ENCODE measurements at regions not wholly inside any gene's neighbourhood (a gene's known extent, or its start where the extent isn't known, plus 50 kb on each side); places are given as distances from the start of the nearest gene placed in this dataset.

DNA sequence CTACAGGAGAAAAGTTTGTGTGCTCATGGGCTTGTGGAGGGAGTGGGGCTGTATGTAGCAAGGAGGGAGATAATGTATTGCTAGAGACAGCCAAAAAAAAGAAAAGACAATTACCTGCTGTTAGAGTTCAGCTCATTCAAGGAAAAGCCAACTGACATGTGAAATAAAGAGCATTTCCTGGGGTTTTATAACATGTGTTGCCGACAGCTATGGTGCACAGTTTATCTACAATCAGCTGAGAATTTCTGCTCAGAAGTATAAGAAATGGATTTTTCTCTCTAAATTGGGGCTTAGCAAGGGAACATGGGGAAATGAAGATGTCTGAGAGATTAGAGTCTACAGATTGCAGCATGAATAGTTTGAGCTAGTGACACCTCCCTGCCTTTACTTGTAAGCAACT is 674.1 kb downstream of the SUCLG1 start:
- DNase-seq: no peak

- no peak for DNase-seq
These were observed 674.8 kb downstream of the SUCLG1 start for GRCh38 chr2:83784315-83784714.

DNA sequence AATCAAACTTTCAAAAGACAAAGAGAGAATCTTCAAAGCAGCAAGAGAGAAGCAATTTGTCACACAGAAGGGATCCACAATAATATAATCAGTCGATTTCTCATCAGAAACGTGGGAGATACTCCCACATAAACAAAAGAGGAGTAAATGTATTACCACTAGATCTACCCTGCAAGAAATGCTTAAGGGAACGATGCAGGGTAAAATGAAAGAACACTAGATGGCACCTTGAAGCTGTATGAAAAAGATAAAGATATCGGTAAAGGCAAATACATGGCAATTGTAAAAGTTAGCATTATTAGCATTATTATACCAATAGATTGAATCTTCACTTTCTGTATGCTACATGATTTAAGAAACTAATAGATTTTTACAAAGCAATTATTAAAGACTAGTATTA is 677.0 kb downstream of the SUCLG1 start:
- no peak for DNase-seq

DNA sequence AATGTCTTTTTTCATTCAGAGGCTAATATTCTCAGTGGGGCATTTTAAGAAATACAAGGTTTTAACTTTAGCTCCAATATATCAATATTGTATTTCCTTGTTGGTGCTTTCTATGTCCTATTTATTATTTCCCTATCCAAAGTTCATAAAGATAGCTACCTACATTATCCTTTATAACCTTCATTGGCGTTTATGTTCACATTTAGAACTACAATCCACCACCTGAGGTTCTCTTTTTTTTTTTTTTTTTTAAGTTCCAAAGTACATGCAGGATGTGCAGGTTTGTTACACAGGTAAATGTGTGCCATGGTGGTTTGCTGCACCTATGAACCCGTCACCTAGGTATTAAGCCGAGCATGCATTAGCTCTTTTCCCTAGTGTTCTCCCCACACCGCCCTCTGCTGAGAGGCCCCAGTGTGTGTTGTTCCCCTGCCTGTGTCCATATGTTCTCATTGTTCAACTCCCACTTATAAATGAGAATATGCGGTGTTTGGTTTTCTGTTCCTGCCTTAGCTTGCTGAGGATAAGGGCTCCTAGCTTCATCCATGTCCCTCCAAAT is 694.6 kb downstream of the SUCLG1 start:
- no peak for DNase-seq

DNA sequence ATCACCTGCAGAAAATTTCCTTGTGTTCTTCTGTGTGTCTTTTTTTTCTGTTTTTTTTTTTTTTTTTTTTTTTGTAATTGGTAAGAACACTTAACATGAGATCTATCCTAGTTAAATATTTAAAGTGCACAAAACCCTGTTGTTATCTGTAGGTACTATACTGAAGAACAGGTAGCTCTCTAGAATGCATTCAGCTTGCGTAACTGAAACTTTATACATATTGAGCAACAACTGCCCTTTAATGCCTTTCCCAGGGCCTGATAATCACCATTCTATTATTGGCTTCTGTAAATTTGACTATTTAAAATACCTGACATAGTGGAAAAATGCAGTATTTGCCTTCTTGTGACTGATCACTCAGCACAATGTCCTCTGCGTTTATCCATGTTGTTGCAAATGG is 701.8 kb downstream of the SUCLG1 start:
- DNase-seq: no peak

DNA sequence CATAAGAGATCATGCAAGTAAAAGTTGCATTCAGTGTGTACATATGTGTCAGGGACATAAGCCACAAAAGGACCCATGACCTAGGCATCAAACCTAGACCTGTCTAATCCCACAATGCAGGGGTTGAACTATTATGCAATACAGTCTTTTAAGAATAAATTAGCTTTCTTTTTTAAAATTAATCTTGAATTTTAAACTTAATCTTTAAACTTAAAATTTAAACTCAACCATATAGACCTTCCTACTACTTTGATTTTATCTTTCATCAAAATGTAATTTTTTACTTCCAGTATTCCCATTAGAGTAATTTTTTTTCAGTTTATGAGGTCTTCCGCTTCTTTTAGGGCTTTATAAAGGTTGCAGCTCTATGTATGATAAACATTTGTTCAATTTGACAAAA is 702.9 kb downstream of the SUCLG1 start:
- no peak for DNase-seq

- no peak for DNase-seq
These were observed 711.9 kb downstream of the SUCLG1 start for GRCh38 chr2:83747141-83747540.

GRCh38 chr2:83744855-83745254 is 714.2 kb downstream of the SUCLG1 start:
- DNase-seq: no peak

DNA sequence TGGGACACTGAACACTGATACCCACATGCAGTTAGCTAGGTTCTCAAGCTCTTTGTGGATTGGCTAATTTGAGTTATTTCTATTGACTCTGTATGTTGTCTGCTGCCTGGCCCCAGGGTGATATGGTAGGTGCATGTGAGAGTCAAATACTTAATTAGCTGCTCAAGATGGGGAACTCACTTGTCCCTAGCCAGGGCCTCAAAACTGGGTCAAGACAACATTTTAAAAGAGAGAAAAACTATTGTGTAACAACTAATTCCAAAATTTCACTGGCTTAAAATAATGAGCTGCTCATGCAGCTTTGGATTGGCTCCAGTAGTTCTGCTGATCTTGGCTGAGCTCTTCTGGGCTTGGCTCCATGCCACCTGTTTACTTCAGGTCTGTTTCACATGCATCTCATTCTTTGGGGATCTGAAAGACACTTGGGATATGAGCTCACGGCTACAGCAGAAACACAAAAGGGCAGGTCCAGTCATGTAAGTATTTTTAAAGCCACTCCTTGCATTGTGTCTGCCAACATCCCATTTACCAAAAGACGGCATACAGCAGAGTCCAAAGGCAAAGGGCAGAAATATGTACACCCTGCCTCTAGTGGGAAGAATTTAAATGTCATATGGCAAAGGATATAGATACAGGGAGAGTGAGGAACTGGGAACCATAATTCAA is 716.8 kb downstream of the SUCLG1 start:
- DNase-seq: no peak

DNA sequence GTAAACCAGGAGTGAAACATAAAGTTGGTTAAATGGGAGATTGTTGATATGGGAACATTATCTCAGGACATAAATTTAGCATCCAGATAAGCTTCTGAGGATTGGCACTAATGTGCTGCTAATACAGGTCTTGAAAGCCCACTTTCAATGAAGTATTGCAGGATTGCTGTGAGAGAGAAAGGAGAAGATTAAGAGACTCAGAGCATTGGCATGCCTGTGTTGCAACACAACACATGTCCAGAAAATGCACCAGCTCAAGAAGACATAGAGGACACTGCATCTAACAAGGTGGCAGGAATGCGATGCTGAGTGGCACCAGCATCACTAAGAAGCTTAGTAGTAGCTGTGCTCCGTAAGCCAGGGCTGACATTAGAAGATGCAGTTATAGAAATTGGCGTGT is 728.9 kb downstream of the SUCLG1 start:
- no peak for DNase-seq

- no peak for DNase-seq
These were observed 733.3 kb downstream of the SUCLG1 start for GRCh38 chr2:83725735-83726134.

DNA sequence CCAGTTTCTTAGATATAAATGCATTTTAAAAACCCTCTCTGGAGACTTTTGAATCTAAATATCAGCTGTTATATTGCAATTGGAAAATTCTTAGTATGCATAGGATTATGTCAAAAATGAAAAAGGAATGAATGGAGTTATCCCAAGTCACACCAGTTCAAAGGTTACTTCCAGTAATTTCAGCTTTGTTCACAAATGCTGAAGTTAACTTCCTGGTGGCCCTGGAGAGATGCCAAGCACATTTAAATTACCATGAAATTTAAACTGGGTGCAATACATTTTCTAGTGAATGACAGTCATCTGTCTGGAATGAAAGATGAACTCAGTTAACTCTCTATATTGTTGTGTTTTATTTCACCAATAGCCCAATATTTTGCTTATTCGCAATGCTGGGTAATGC is 753.9 kb downstream of the SUCLG1 start:
- DNase-seq: no peak

- DNase-seq: no peak
These were observed 755.5 kb downstream of the SUCLG1 start for GRCh38 chr2:83703598-83703997.

DNA sequence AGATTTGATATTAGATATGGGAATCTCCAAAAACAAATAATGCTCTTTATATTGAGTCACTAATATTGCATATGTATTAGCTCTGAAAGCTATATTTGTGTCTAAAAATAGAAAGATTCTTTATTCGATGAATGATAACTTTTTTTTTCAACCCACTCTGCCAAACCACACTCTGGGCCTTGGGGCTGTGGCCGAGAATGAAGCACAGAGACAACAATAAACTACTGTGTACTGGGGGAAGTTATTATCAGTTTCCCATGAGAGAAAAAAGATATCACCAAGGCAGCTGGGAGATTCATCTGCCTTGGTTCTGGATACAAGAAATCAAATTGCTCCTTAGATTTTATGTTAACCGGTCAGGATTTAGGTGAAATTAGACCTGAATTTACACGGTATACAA is 762.2 kb downstream of the SUCLG1 start:
- no peak for DNase-seq

DNA sequence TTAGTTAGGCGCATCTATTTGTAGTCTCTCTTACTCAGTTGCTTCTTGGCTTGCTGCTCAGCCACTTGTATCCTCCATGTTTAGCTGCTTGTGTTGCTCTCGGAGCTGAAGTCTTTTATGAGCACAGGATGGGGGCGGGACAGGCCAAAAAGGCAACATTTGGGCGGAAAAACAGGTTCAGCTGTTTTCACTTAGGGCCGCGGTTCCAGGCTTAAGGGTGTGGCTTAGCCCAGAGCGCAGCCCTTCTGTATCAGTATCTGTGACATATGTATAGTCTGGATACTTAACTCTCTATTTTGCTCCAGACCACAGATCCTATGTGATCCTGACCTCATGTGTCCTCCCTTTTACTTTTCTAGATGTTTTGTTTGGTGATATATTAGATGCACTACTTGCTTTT is 763.5 kb downstream of the SUCLG1 start:
- no peak for DNase-seq

DNA sequence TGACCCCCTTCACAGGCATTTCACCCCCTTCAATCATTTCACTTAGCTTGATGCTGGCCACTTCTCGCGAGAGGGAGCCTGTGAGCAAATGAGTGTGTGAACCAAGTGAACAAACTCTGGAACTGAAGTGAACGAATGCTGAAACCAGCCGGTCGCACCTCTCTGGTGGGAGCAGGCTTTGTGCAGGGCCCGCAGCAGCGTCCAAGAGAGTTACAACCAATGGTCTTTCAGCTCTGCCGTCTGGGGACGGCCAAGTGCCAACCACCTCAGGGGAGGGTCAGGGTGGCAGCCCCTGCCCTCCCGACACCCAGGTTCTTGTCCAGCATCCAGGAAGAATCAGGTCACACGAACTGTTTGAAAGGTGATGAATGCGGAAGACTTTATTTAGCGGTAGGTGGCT is 764.0 kb downstream of the SUCLG1 start:
- DNase-seq: no peak

DNA sequence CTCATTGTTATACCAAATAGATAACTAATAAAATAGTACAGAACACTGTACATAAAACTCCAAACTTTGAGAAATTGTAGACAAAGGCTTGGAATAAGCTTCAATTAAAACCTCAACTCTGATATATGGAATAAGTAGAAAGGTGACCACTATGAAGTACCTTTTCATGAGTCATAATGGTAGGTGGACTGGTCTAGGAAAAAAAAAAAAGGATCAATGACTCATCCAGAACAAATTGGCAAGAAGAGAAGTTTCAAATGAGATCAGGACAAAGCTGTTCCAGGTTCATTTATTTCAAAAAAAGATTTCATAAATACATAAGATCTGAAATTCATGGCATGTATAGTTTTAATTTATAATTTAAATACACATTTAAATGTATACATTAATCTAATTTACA is 769.7 kb downstream of the SUCLG1 start:
- DNase-seq: no peak

DNA sequence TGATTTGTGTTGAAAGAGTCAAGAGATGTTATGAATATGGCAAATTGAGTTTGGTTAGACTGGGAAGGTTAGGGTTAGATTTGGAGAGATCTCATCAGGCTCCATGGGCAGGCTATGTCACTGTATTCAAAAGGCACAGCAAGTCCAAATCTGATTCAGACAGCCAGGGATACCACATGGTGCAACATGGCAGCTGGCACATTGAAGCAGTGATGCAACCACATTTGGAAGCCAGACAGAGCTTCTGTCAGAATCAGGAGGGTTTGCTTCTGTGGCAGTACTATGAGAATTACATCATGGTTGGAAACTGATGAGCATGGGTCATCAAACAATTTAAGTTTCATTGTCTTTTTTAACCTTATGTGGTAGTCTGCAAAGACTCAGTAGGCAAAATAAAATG is 772.2 kb downstream of the SUCLG1 start:
- no peak for DNase-seq

DNA sequence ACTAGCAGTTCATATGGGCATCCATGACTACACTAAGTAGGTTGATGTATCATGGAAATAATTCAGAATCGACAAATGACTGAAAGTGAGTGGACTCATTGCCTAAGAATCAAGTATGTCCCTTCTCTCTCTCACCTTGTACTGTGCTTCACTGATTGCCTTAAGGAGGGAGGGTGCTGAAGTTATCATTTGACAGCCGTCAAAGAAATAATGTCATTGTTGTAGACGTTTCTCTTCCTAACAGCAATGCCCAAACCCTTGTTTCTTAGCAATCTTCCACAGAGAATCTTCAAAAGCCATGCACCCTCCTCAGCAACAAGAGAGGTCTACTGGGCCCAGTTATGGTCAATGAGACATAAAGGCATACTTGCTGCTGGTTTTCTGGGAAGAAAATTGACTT is 785.0 kb downstream of the SUCLG1 start:
- DNase-seq: no peak

DNA sequence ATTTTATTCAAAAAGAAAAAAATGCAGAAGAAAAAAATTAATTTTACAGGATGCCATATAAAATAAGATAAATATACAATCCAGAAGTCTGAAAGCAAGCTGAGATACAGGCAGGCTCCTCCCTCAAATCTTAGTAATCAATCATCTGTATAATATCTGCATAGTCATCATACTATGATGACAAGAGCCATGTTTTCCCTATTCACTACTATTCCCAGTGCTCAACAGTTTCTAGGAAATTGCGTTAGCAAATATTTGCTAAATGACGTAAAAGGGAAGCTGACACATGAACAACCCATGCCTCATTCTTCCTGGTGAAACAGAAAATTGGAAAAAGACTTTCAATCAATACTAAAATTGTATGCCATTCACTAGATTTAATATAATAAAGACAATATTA is 793.2 kb downstream of the SUCLG1 start:
- DNase-seq: no peak

DNA sequence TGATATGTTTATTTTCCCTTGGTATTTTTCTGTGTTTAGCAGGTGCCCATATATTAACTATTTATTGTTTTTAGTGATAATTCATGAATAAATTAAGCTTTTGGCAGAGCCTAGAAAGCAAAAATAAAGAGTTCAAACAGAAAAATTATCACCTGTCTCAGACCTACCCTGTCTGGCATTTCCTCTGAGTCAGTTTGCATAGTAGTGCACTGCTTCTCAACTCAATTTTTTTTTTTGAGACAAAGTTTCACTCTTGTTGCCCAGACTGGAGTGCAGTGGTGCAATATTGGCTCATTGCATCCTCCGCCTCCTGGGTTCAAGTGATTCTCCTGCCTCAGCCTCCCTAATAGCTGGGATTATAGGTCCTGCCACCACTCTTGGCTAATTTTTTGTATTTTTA is 793.9 kb downstream of the SUCLG1 start:
- no peak for DNase-seq

GRCh38 chr2:83661711-83662110 is 797.4 kb downstream of the SUCLG1 start:
- DNase-seq: no peak

GRCh38 chr2:83654091-83654611 is 804.9 kb downstream of the SUCLG1 start:
- DNase-seq: no peak

GRCh38 chr2:83650898-83651297 is 808.2 kb downstream of the SUCLG1 start:
- DNase-seq: no peak

Data from left kidney (tissue), 1 donor.